ENCODE measurements at regions not wholly inside any gene's neighbourhood (a gene's known extent, or its start where the extent isn't known, plus 50 kb on each side); places are given as distances from the start of the nearest gene placed in this dataset.
A peak's percentile ranks its signal among the peaks of the same experiment; 100 is the strongest.

GRCh38 chr15:69583626-69584025, 131.0 kb downstream of the RPLP1 start:
- no peak for DNase-seq
- TF ChIP-seq GATA1 (IDR thresholded peaks at IDR 0.05; ENCODE audit: low read depth, low read length), result no peak
- TF ChIP-seq POLR2A (IDR thresholded peaks at IDR 0.05; ENCODE audit: low read length), result no peak

DNA sequence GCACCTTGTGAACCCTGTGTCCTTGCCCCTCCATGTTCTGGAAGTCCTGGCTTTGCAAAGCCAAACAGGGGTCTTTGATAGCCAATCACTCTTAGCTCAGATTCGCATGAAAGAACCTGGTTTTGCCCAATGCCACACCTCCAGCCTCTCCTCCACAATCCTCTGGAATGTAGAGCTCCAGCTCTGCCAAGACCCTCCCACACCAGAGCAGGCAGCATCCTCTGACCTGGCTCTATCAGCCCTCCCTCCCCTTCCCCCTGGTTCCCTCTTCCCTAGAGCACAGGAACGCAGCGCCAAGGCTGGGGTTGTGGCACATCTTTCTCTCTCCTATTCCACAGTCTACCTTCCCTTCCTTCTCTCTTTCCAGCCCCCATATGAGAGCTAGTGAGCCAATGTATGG, 133.3 kb downstream of the RPLP1 start:
- no peak for DNase-seq
- TF ChIP-seq POLR2A (IDR thresholded peaks at IDR 0.05; ENCODE audit: low read length), result no peak
- TF ChIP-seq GATA1 (IDR thresholded peaks at IDR 0.05; ENCODE audit: low read depth, low read length), result no peak

DNA sequence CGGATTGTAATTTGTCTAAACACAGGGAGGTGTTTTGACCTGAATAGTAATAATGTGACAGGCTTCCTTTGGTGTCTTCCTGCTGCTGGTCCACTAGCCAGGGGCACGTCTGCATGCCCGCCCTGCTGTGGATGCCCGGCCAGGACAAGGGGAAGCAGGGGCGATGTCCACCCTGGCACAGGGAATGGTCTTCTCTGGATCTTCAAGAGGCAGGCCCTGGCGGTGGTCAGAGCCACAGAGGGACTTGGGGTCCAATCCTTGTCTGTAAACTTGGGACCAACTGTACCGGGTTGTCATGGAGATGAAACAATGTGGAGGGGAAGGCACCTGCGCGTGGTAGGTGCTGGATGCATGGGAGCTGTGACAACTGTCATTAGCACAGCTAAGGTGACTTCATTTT, 134.1 kb downstream of the RPLP1 start:
- DNase-seq, result no peak
- no peak for TF ChIP-seq GATA1 (IDR thresholded peaks at IDR 0.05; ENCODE audit: low read depth, low read length)
- no peak for TF ChIP-seq POLR2A (IDR thresholded peaks at IDR 0.05; ENCODE audit: low read length)

GRCh38 chr15:69587723-69588426, 135.3 kb downstream of the RPLP1 start:
- DNase-seq, result no peak
- TF ChIP-seq POLR2A (IDR thresholded peaks at IDR 0.05; ENCODE audit: low read length), result no peak
- TF ChIP-seq GATA1 (IDR thresholded peaks at IDR 0.05; ENCODE audit: low read depth, low read length), result no peak

DNA sequence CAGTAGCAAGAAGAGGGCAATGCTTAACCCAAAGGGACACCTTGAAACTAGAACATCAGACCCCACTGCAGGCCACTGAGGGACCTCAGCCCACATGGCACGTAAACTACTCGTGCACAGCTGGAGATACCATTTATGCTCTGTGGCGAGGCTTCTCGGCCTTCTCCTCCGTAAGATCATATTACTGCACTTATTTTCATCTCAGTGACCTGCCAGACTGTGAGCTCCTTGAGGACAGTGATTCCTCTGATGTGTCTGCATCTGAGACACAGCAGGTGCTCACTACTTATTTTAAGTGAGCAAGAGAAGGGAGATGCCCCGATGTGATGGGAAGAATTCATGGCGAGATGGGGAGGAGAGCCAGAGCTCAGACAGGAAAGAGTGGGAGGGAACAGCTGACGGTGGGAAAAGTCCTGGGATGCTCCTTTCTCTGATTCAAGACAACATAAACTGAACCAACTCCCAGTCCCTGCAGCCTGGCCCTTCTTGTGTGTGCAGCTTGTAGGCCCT, 137.6 kb downstream of the RPLP1 start:
- TF ChIP-seq POLR2A (IDR thresholded peaks at IDR 0.05; ENCODE audit: low read length) (no peak), GATA1 (IDR thresholded peaks at IDR 0.05; ENCODE audit: low read depth, low read length) (no peak)
- DNase-seq, result no peak

GRCh38 chr15:69590932-69591524, 138.4 kb downstream of the RPLP1 start:
- no peak for DNase-seq
- TF ChIP-seq POLR2A (IDR thresholded peaks at IDR 0.05; ENCODE audit: low read length), result no peak
- no peak for TF ChIP-seq GATA1 (IDR thresholded peaks at IDR 0.05; ENCODE audit: low read depth, low read length)

DNA sequence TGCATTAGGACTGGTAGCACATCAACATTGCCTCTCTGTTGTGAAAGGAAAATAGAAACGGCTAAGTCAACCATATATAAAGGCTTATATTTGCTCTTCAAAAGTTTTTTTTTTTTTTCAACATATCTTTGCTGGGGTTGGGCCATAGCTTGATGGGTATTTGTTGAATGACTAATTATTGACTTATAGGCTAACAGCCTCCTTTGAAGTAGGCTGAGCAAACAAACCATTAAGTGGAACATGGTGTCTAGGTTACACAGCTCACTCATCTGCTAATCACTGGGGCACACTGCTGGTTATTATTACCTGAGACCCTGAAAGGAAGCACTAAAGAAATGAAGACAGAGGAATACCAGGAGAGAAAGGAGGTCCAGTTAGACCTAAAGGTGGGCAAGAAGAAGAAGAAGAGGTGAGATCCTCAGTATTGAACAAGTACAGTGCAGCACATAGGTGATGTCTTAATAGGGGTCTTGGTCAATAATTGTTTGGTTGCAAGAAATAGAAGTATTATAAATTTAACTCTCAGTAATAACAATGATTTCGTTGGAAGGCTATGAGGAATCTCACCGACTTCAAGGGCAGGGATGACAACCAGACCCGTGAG, 139.4 kb downstream of the RPLP1 start:
- no peak for TF ChIP-seq GATA1 (IDR thresholded peaks at IDR 0.05; ENCODE audit: low read depth, low read length)
- TF ChIP-seq POLR2A (IDR thresholded peaks at IDR 0.05; ENCODE audit: low read length), result no peak
- no peak for DNase-seq

- DNase-seq, result peak in 1 of 2 experiments; percentile 4
- no peak for TF ChIP-seq GATA1 (IDR thresholded peaks at IDR 0.05; ENCODE audit: low read depth, low read length)
- no peak for TF ChIP-seq POLR2A (IDR thresholded peaks at IDR 0.05; ENCODE audit: low read length)
These were observed 140.3 kb downstream of the RPLP1 start for GRCh38 chr15:69592954-69593353.

DNA sequence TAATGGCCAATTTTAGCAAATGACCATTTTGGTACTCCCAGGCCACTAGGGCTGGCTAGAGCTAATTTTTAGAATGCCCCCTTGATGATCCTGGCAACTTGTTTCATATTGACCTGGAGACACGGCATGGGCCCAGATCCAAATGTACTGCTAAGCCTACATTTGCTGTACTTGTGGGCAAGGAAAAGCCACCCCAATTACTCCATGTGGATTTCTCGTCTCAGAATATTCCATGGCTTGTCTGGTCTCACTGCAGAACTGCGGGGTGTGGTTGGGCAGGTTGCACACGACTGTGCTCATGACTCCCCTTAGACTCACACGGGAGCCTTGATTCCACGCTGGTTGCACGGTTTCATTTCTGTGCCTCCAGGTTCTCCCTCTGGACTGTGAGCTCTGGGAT, 140.9 kb downstream of the RPLP1 start:
- DNase-seq, result no peak
- TF ChIP-seq GATA1 (IDR thresholded peaks at IDR 0.05; ENCODE audit: low read depth, low read length), result no peak
- TF ChIP-seq POLR2A (IDR thresholded peaks at IDR 0.05; ENCODE audit: low read length), result no peak

GRCh38 chr15:69593981-69594966, 141.7 kb downstream of the RPLP1 start:
- TF ChIP-seq POLR2A (IDR thresholded peaks at IDR 0.05; ENCODE audit: low read length), result no peak
- DNase-seq, result no peak

GRCh38 chr15:69595009-69595791, 142.6 kb downstream of the RPLP1 start:
- DNase-seq, result no peak
- TF ChIP-seq POLR2A (IDR thresholded peaks at IDR 0.05; ENCODE audit: low read length), result no peak
- no peak for TF ChIP-seq GATA1 (IDR thresholded peaks at IDR 0.05; ENCODE audit: low read depth, low read length)

DNA sequence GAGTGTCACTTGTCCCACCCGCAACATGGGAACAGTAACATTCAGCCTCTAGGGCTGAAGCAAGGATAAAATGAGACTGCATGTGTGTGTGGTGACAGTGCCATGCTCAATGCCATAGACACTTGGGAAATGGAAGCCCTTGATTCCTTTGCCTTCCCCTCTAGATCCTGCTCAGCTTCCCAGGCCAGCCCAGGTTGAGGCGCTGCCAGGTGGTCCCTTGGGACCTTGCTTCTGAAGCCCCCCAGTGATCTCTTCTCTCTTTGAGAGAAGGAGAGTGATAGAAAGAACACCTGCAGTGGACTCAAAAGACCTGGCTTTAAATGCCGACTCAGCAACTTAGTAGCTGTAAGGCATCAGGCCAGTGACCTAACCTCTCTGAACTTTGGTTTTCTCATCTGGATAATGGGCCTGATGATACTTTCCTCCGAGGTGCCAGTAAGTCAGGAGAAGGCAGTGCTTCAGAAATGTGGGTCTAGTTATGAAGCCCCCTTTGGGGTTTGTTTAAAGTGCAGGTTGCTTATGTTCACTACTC, 144.5 kb downstream of the RPLP1 start:
- no peak for DNase-seq
- TF ChIP-seq POLR2A (IDR thresholded peaks at IDR 0.05; ENCODE audit: low read length) (no peak), GATA1 (IDR thresholded peaks at IDR 0.05; ENCODE audit: low read depth, low read length) (no peak)

DNA sequence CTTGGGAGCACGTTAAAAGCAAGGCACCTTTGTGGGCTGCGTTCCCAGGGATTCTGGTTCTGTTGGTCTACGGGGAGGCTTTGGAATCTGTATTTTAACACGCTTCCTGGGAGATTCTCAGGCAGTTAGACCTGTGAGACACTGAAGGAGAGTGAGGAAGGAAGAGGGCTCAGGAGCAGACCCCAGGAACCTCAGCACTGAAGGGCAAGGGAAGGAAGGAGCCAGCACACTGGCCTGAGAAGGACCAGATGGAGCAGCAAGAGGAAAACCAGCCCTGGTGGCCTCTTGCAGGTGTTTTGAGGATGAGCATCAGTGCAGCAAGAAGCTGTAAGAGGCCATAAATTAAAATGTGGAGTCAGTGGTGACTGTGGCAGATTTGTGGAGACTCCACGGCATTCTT, 146.7 kb downstream of the RPLP1 start:
- DNase-seq, result no peak
- TF ChIP-seq GATA1 (IDR thresholded peaks at IDR 0.05; ENCODE audit: low read depth, low read length), result no peak
- TF ChIP-seq POLR2A (IDR thresholded peaks at IDR 0.05; ENCODE audit: low read length), result no peak
